SK-N-MC (cell line): ENCODE measurements at regions not wholly inside any gene's neighbourhood (a gene's known extent, or its start where the extent isn't known, plus 50 kb on each side); places are given as distances from the start of the nearest gene placed in this dataset.
A peak's percentile ranks its signal among the peaks of the same experiment; 100 is the strongest.

Experiments
- DNase-seq: peaks from one replicate; pipeline ENCODE4 v3.0.0-alpha.2; 2011; ENCODE audit warnings: low read depth, low spot score
- H3K27ac ChIP-seq: fragments of 200-600 bp; sonication (generic); 2 replicates; pipeline ENCODE4 v1.5.1; 2016; ENCODE audit warnings: mixed run types
- H3K36me3 ChIP-seq: fragments of 200-600 bp; sonication (generic); 2 replicates; pipeline ENCODE4 v1.6.1; 2017; ENCODE audit warnings: antibody characterized with exemption, low read length, mixed read lengths; ENCODE audit not compliant: insufficient read depth
- H3K4me3 ChIP-seq: fragments of 200-600 bp; sonication (generic); 2 replicates; pipeline ENCODE4 v1.5.1; 2016
- H3K9ac ChIP-seq: fragments of 200-600 bp; sonication (generic); 2 replicates; pipeline ENCODE4 v1.8.0; 2017; ENCODE audit warnings: mixed run types, mixed read lengths; ENCODE audit not compliant: insufficient read length
- H3K9me3 ChIP-seq: fragments of 200-600 bp; sonication (generic); 2 replicates; pipeline ENCODE4 v1.6.1; 2017; ENCODE audit warnings: low read depth, mild to moderate bottlenecking, antibody characterized with exemption, low read length, moderate library complexity, mixed read lengths
- EZH2 ChIP-seq: fragments of 200-600 bp; sonication (generic); IDR thresholded peaks from one replicate; pipeline ENCODE4 v1.6.1; 2017; ENCODE audit warnings: antibody characterized with exemption
- FOXP2 ChIP-seq: optimal IDR thresholded peaks from 2 replicates; pipeline ENCODE3; 2011; ENCODE audit warnings: mild to moderate bottlenecking, moderate library complexity; ENCODE audit not compliant: insufficient read depth; ENCODE audit errors: extremely low read length, control extremely low read depth
- POLR2AphosphoS5 ChIP-seq: IDR thresholded peaks from 2 replicates; pipeline ENCODE4 v1.6.1; 2012; ENCODE audit warnings: mild to moderate bottlenecking, low read depth, low read length, borderline replicate concordance

- Histone ChIP-seq H3K4me3 (0 out of 2 replicates have a peak overlapping the region, but pooled peaks have one; percentile 3), H3K36me3 (no peaks in the 10 kb centered on the region), H3K9me3 (no peaks in the 10 kb centered on the region), H3K9ac (no peak overlapping the region), H3K27ac (peak overlapping the region; percentile 77)
- TF ChIP-seq POLR2AphosphoS5 = no peak
- no peak for TF ChIP-seq FOXP2
- TF ChIP-seq EZH2 = no peak
- DNase-seq = peak; percentile 1
Observed at GRCh38 chr2:188884046-188884445, 90.1 kb upstream of the COL3A1 start.

- H3K9me3 ChIP-seq = no peaks in the 10 kb centered on the region
- no peaks in the 10 kb centered on the region for H3K36me3 ChIP-seq
- H3K27ac ChIP-seq = peak overlapping the region; percentile 77; the same call in 1 of the 2 replicates
- H3K9ac ChIP-seq = no peak overlapping the region
- H3K4me3 ChIP-seq = no peak overlapping the region
- TF ChIP-seq FOXP2 (no peak), POLR2AphosphoS5 (no peak)
- DNase-seq = peak; percentile 8
Observed at GRCh38 chr2:188884517-188884916, 89.7 kb upstream of the COL3A1 start.

GRCh38 chr2:188889187-188889586 lies 85.0 kb upstream of the COL3A1 start:
- H3K9me3 ChIP-seq = no peaks in the 10 kb centered on the region
- no peaks in the 10 kb centered on the region for H3K36me3 ChIP-seq
- H3K27ac ChIP-seq = no peak overlapping the region
- no peak for DNase-seq
- H3K4me3 ChIP-seq = no peak overlapping the region
- H3K9ac ChIP-seq = no peak overlapping the region
- no peak for TF ChIP-seq POLR2AphosphoS5
- no peak for TF ChIP-seq EZH2
- no peak for TF ChIP-seq FOXP2

GRCh38 chr2:188890755-188891154 lies 83.4 kb upstream of the COL3A1 start:
- H3K27ac ChIP-seq = no peak overlapping the region
- H3K4me3 ChIP-seq = no peak overlapping the region
- no peak overlapping the region for H3K9ac ChIP-seq
- H3K9me3 ChIP-seq = no peaks in the 10 kb centered on the region
- no peaks in the 10 kb centered on the region for H3K36me3 ChIP-seq
- DNase-seq = no peak
- TF ChIP-seq FOXP2 = no peak
- TF ChIP-seq POLR2AphosphoS5 = no peak
- no peak for TF ChIP-seq EZH2

GRCh38 chr2:188892636-188893035 lies 81.5 kb upstream of the COL3A1 start:
- H3K36me3 ChIP-seq = no peaks in the 10 kb centered on the region
- H3K9ac ChIP-seq = no peak overlapping the region
- no peak overlapping the region for H3K4me3 ChIP-seq
- no peak overlapping the region for H3K27ac ChIP-seq
- TF ChIP-seq POLR2AphosphoS5 = no peak
- TF ChIP-seq FOXP2 = no peak
- TF ChIP-seq EZH2 = no peak
- H3K9me3 ChIP-seq = no peaks in the 10 kb centered on the region
- DNase-seq = no peak

- Histone ChIP-seq H3K9me3 (no peaks in the 10 kb centered on the region), H3K4me3 (no peak overlapping the region), H3K9ac (no peak overlapping the region), H3K36me3 (no peaks in the 10 kb centered on the region), H3K27ac (no peak overlapping the region)
- DNase-seq = no peak
- no peak for TF ChIP-seq FOXP2
- no peak for TF ChIP-seq POLR2AphosphoS5
- no peak for TF ChIP-seq EZH2
Observed at GRCh38 chr2:188893972-188894371, 80.2 kb upstream of the COL3A1 start.

GRCh38 chr2:188894979-188895378 lies 79.2 kb upstream of the COL3A1 start:
- H3K9me3 ChIP-seq = no peaks in the 10 kb centered on the region
- H3K9ac ChIP-seq = no peak overlapping the region
- no peak overlapping the region for H3K27ac ChIP-seq
- H3K36me3 ChIP-seq = no peaks in the 10 kb centered on the region
- no peak for TF ChIP-seq FOXP2
- no peak for TF ChIP-seq POLR2AphosphoS5
- no peak for TF ChIP-seq EZH2
- DNase-seq = no peak
- H3K4me3 ChIP-seq = no peak overlapping the region

GRCh38 chr2:188897096-188897495 lies 77.1 kb upstream of the COL3A1 start:
- DNase-seq = no peak
- no peaks in the 10 kb centered on the region for H3K36me3 ChIP-seq
- TF ChIP-seq EZH2 (no peak), POLR2AphosphoS5 (no peak), FOXP2 (no peak)
- no peaks in the 10 kb centered on the region for H3K9me3 ChIP-seq
- no peak overlapping the region for H3K9ac ChIP-seq
- no peak overlapping the region for H3K27ac ChIP-seq
- H3K4me3 ChIP-seq = no peak overlapping the region

GRCh38 chr2:188898261-188898660 lies 75.9 kb upstream of the COL3A1 start:
- no peak overlapping the region for H3K27ac ChIP-seq
- no peaks in the 10 kb centered on the region for H3K36me3 ChIP-seq
- no peak overlapping the region for H3K4me3 ChIP-seq
- TF ChIP-seq FOXP2 (no peak), POLR2AphosphoS5 (no peak), EZH2 (no peak)
- no peak for DNase-seq
- H3K9ac ChIP-seq = no peak overlapping the region
- no peaks in the 10 kb centered on the region for H3K9me3 ChIP-seq
